Stimulated activated naive CD8-positive, alpha-beta T cell treated with anti-CD3 and anti-CD28 coated beads, Interleukin-15, Interleukin-2, amounts not matched to agents 100 ng/mL and 50 ng/mL, for 24 hours (primary cell): ENCODE measurements at regions not wholly inside any gene's neighbourhood (a gene's known extent, or its start where the extent isn't known, plus 50 kb on each side); places are given as distances from the start of the nearest gene placed in this dataset.

ENCODE experiments used
- H3K27ac Mint-ChIP-seq: one replicate; pipeline ENCODE4 v1.8.0; 2021; ENCODE audit warnings: mild to moderate bottlenecking, mixed read lengths
- H3K27me3 Mint-ChIP-seq: one replicate; pipeline ENCODE4 v1.8.0; 2021; ENCODE audit warnings: mixed read lengths
- H3K36me3 Mint-ChIP-seq: one replicate; pipeline ENCODE4 v1.8.0; 2021; ENCODE audit warnings: low read depth, mixed read lengths
- H3K4me1 Mint-ChIP-seq: one replicate; pipeline ENCODE4 v1.8.0; 2021; ENCODE audit warnings: low read depth, mixed read lengths
- H3K4me3 Mint-ChIP-seq: one replicate; pipeline ENCODE4 v1.8.0; 2021; ENCODE audit warnings: mild to moderate bottlenecking, mixed read lengths
- H3K9me3 Mint-ChIP-seq: one replicate; pipeline ENCODE4 v1.8.0; 2021; ENCODE audit warnings: mixed read lengths

- Mint-ChIP-seq H3K4me3 (no peak overlapping the region), H3K9me3 (peaks cover 4% of the 10 kb centered on the region), H3K27me3 (peaks cover 17% of the 10 kb centered on the region), H3K4me1 (no peaks in the 10 kb centered on the region), H3K27ac (no peak overlapping the region), H3K36me3 (no peaks in the 10 kb centered on the region)
Observed at GRCh38 chr6:139820210-139820609, 445.8 kb upstream of the CITED2 start.

GRCh38 chr6:139819776-139820175 lies 445.3 kb upstream of the CITED2 start:
- no peaks in the 10 kb centered on the region for H3K4me1 Mint-ChIP-seq
- H3K36me3 Mint-ChIP-seq = no peaks in the 10 kb centered on the region
- no peak overlapping the region for H3K4me3 Mint-ChIP-seq
- H3K27me3 Mint-ChIP-seq = peaks cover 17% of the 10 kb centered on the region
- H3K9me3 Mint-ChIP-seq = peaks cover 4% of the 10 kb centered on the region
- H3K27ac Mint-ChIP-seq = no peak overlapping the region

- peaks cover 4% of the 10 kb centered on the region for H3K9me3 Mint-ChIP-seq
- H3K4me3 Mint-ChIP-seq = no peak overlapping the region
- H3K27ac Mint-ChIP-seq = no peak overlapping the region
- peaks cover 12% of the 10 kb centered on the region for H3K27me3 Mint-ChIP-seq
- H3K4me1 Mint-ChIP-seq = no peaks in the 10 kb centered on the region
- H3K36me3 Mint-ChIP-seq = no peaks in the 10 kb centered on the region
Observed at GRCh38 chr6:139812939-139813338, 438.5 kb upstream of the CITED2 start.

DNA sequence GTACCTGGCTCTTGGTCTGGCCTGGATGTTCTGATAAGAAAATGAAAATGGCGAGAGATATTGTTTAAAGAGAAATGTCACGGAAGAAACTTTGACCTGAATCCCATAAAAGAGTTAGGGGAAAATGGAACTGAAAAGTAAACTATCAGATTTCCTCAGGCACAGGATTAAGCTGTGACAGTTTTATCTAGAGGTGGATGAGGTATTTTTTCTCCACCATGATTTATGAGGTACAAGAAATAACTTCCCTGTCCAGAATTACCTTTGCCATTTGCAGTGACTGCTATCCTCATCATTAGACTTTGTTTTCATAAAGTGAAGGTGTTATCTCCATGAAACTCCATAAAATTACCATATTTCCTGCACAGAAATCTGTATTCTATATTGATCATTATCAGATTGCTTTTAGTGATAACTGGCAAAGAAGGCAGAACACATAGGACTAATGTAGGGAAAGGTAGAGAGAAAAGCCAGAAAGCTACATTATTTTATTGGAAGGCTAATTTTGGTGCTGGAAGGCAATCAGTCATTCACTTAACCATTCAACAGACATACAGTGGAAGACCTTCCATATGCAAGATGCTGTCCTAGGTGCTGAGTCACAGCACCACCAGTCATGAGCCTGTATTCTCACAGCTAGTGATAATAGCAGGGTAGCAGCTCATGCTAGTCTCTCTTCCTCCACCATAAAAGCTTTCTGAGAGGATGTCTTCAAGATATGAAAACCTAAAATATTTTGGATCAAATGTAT lies 427.3 kb upstream of the CITED2 start:
- H3K27me3 Mint-ChIP-seq = peaks cover 4% of the 10 kb centered on the region
- no peak overlapping the region for H3K27ac Mint-ChIP-seq
- no peaks in the 10 kb centered on the region for H3K36me3 Mint-ChIP-seq
- no peak overlapping the region for H3K4me3 Mint-ChIP-seq
- H3K4me1 Mint-ChIP-seq = no peaks in the 10 kb centered on the region
- no peaks in the 10 kb centered on the region for H3K9me3 Mint-ChIP-seq

- H3K9me3 Mint-ChIP-seq = no peaks in the 10 kb centered on the region
- H3K4me1 Mint-ChIP-seq = no peaks in the 10 kb centered on the region
- H3K36me3 Mint-ChIP-seq = no peaks in the 10 kb centered on the region
- no peak overlapping the region for H3K27ac Mint-ChIP-seq
- H3K27me3 Mint-ChIP-seq = peaks cover 7% of the 10 kb centered on the region
- H3K4me3 Mint-ChIP-seq = no peak overlapping the region
Observed at GRCh38 chr6:139800837-139801236, 426.4 kb upstream of the CITED2 start.

- no peak overlapping the region for H3K27ac Mint-ChIP-seq
- peaks cover 27% of the 10 kb centered on the region for H3K27me3 Mint-ChIP-seq
- no peaks in the 10 kb centered on the region for H3K4me1 Mint-ChIP-seq
- H3K4me3 Mint-ChIP-seq = no peak overlapping the region
- H3K9me3 Mint-ChIP-seq = peaks cover 5% of the 10 kb centered on the region
- H3K36me3 Mint-ChIP-seq = no peaks in the 10 kb centered on the region
Observed at GRCh38 chr6:139790527-139790926, 416.1 kb upstream of the CITED2 start.

GRCh38 chr6:139784222-139784769 lies 409.8 kb upstream of the CITED2 start:
- no peaks in the 10 kb centered on the region for H3K36me3 Mint-ChIP-seq
- peaks cover 11% of the 10 kb centered on the region for H3K27me3 Mint-ChIP-seq

DNA sequence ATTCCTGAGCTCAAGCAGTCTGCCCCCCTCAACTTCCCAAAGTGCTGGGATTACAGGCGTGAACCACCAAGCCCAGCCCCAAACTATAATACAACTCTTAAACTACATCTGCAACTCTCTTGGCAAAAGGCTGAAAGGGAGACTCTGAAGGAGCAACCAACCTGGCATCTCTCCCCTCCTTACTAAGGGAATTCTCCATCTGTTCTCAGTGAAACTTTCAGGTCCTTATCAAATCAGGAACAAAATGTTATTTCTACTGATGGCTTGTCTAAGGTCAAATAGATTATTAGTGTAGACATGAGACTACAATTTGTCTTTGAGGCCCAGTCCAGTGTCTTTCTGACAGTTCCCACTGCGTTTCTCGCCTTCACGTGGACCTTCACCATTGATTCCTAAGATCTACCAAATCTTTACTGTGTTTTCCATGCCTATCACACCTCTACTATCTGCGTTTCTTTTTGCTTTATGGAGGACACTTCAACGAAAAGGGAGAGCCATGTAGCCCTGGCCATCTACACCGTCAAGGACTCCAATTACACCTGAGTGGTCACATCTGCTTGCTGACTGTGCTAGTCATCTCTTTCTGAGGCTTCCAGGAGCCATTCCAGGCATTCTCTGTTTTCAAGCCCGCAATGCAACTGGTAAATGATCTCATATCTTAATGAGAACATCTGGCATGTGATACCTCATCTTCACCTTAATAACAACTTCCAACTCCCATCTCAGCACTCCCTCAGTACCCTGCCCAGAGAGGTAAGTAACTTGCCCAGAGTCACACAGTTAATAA lies 405.7 kb upstream of the CITED2 start:
- H3K4me3 Mint-ChIP-seq = no peak overlapping the region
- no peaks in the 10 kb centered on the region for H3K9me3 Mint-ChIP-seq
- no peak overlapping the region for H3K27ac Mint-ChIP-seq
- no peaks in the 10 kb centered on the region for H3K36me3 Mint-ChIP-seq
- H3K4me1 Mint-ChIP-seq = no peaks in the 10 kb centered on the region
- H3K27me3 Mint-ChIP-seq = peaks cover 4% of the 10 kb centered on the region

More at GRCh38 chr6:139784222-139784769, 409.8 kb upstream of the CITED2 start:
- Mint-ChIP-seq H3K27ac (no peak overlapping the region), H3K4me1 (no peaks in the 10 kb centered on the region), H3K4me3 (no peak overlapping the region), H3K9me3 (peaks cover 5% of the 10 kb centered on the region)

DNA sequence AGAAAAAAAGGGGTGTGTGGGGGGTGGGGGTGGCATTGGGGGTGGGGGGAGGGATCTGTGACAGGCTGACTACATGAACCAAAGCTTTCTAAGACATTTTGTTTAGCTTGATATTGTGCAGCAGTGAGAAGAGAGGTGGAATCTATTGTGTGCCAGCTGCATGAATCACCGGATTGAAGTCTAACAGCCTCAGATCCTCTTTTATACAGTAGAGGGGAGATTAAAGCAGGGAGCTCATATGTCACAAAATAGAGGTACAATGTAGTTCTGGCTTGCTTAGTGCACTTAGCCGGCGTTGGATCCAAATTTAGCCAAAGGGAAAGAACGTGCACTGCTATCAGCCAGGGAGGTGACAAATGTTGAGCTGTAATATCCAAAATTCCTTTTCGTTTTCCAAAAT lies 404.2 kb upstream of the CITED2 start:
- Mint-ChIP-seq H3K36me3 (no peaks in the 10 kb centered on the region), H3K27me3 (peaks cover 4% of the 10 kb centered on the region), H3K27ac (no peak overlapping the region), H3K4me3 (no peak overlapping the region), H3K9me3 (no peaks in the 10 kb centered on the region), H3K4me1 (no peaks in the 10 kb centered on the region)

GRCh38 chr6:139778106-139778505 lies 403.7 kb upstream of the CITED2 start:
- Mint-ChIP-seq H3K9me3 (no peaks in the 10 kb centered on the region), H3K4me1 (no peaks in the 10 kb centered on the region), H3K4me3 (no peak overlapping the region), H3K27ac (no peak overlapping the region), H3K27me3 (peaks cover 4% of the 10 kb centered on the region), H3K36me3 (no peaks in the 10 kb centered on the region)

GRCh38 chr6:139777202-139777970 lies 402.9 kb upstream of the CITED2 start:
- H3K9me3 Mint-ChIP-seq = no peaks in the 10 kb centered on the region
- H3K27ac Mint-ChIP-seq = no peak overlapping the region
- H3K36me3 Mint-ChIP-seq = no peaks in the 10 kb centered on the region
- H3K4me1 Mint-ChIP-seq = no peaks in the 10 kb centered on the region
- H3K27me3 Mint-ChIP-seq = peaks cover 4% of the 10 kb centered on the region
- no peak overlapping the region for H3K4me3 Mint-ChIP-seq

- H3K27ac Mint-ChIP-seq = no peak overlapping the region
- peaks cover 4% of the 10 kb centered on the region for H3K27me3 Mint-ChIP-seq
- H3K9me3 Mint-ChIP-seq = no peaks in the 10 kb centered on the region
- no peaks in the 10 kb centered on the region for H3K36me3 Mint-ChIP-seq
- H3K4me1 Mint-ChIP-seq = no peaks in the 10 kb centered on the region
- H3K4me3 Mint-ChIP-seq = no peak overlapping the region
Observed at GRCh38 chr6:139776041-139776440, 401.6 kb upstream of the CITED2 start.

GRCh38 chr6:139768196-139768595 lies 393.7 kb upstream of the CITED2 start:
- H3K9me3 Mint-ChIP-seq = peaks cover 3% of the 10 kb centered on the region
- peaks cover 40% of the 10 kb centered on the region for H3K4me1 Mint-ChIP-seq
- no peak overlapping the region for H3K4me3 Mint-ChIP-seq
- no peaks in the 10 kb centered on the region for H3K36me3 Mint-ChIP-seq
- no peaks in the 10 kb centered on the region for H3K27me3 Mint-ChIP-seq
- no peak overlapping the region for H3K27ac Mint-ChIP-seq

DNA sequence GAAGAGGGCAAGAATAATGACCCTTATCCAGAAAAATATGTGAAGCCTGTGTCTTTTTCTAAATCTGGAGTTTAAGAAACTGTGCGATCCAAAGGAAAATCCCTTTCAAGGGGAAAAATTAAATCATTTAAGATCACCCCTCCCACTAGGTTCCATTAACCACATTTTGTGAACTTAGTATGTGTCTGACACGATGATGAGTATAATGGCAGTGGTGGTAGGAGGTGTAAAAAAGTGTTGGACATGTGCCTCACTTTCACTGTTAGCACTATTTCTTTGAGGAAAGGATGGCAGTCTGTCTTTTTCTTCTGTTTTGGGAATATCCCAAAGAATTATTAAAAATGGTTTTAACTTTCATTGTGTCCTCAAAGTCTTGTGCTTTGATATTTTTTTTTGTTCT lies 392.3 kb upstream of the CITED2 start:
- Mint-ChIP-seq H3K27me3 (no peaks in the 10 kb centered on the region), H3K36me3 (no peaks in the 10 kb centered on the region), H3K27ac (no peak overlapping the region), H3K4me3 (no peak overlapping the region), H3K9me3 (peaks cover 3% of the 10 kb centered on the region), H3K4me1 (peaks cover 45% of the 10 kb centered on the region)

DNA sequence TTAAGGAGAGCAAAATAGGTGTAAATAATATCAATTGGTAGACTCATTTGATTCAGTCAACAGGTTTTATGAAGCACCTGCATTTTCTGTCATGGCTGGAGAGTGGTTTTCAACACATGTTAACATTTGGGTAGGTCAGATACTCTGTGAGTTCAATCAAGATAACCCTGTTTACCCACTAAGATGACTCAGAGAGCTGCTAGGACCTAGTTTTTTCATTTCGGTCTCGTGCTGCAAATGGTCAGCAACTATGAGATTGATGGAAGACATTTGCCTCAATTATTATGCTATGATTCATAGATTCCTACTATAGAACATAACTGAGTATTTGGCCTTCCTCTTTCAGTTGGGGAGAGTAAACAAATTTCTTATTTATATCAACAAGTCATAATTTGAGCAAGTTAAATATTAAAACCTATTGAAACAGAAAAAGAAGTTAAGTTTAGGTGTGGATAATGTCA lies 391.4 kb upstream of the CITED2 start:
- Mint-ChIP-seq H3K36me3 (no peaks in the 10 kb centered on the region), H3K27ac (peak overlapping the region; percentile 80), H3K9me3 (peaks cover 3% of the 10 kb centered on the region), H3K4me1 (peaks cover 45% of the 10 kb centered on the region), H3K27me3 (no peaks in the 10 kb centered on the region), H3K4me3 (no peak overlapping the region)
